ENCODE measurements at regions not wholly inside any gene's neighbourhood (a gene's known extent, or its start where the extent isn't known, plus 50 kb on each side); places are given as distances from the start of the nearest gene placed in this dataset.

GRCh38 chr2:123916051-123916450 is 109.0 kb upstream of the CNTNAP5 start:
- no peak for TF ChIP-seq CTCF (IDR thresholded peaks at IDR 0.05)
- TF ChIP-seq REST (IDR thresholded peaks at IDR 0.05; ENCODE audit: insufficient read depth in 1 of 2, low read depth in 2 of 2, low read length in 1 of 2) = no peak
- no peak for TF ChIP-seq SIN3A (IDR thresholded peaks at IDR 0.05; ENCODE audit: borderline replicate concordance, insufficient read depth, low read depth, low read length)

All from Panc1 (cell line).